Right lobe of liver (tissue), 6 donors: ENCODE measurements at regions not wholly inside any gene's neighbourhood (a gene's known extent, or its start where the extent isn't known, plus 50 kb on each side); places are given as distances from the start of the nearest gene placed in this dataset.
"Not testable (repeated sequence)": the region's sequence is repeated elsewhere in the genome, so short reads cannot be mapped to it uniquely, and the experiment has no call there.

ENCODE experiments used
- ATAC-seq, 4 donors: fragments of 200-7000 bp; cut with Tn5 transposase; one replicate each; pipeline ENCODE4 v1.9.1; 2020; ENCODE audit warnings: mild to moderate bottlenecking in 4 of 4, moderate library complexity in 4 of 4
- DNase-seq, 3 donors: peaks; one replicate each; pipeline ENCODE4 v3.0.0-alpha.2; 2020
- H3K27ac ChIP-seq, 3 donors: fragments of 200-600 bp; one replicate each; pipeline ENCODE4 v1.8.0; 2022
- H3K27me3 ChIP-seq, 2 donors: fragments of 200-600 bp; one replicate each; pipeline ENCODE4 v1.8.0; 2022
- H3K36me3 ChIP-seq, 4 donors: fragments of 200-600 bp; sonication (generic) in 1 of 4; one replicate each; pipeline versions ENCODE4 v1.5.1 to v1.8.0; 2017 to 2022; ENCODE audit warnings: control low read depth in 1 of 4
- H3K4me1 ChIP-seq, 4 donors: fragments of 200-600 bp; sonication (generic) in 1 of 4; one replicate each; pipeline versions ENCODE4 v1.5.1 to v1.8.0; 2017 to 2022; ENCODE audit warnings: control low read depth in 1 of 4
- H3K4me3 ChIP-seq, 3 donors: fragments of 200-600 bp; one replicate each; pipeline ENCODE4 v1.8.0; 2022
- H3K9me3 ChIP-seq, 4 donors: fragments of 200-600 bp; sonication (generic) in 1 of 4; one replicate each; pipeline versions ENCODE4 v1.5.1 to v1.8.0; 2017 to 2022; ENCODE audit warnings: control low read depth in 1 of 4
- POLR2A ChIP-seq: fragments of 450-650 bp; IDR thresholded peaks from one replicate; pipeline ENCODE4 v1.6.1; 2017; ENCODE audit warnings: antibody characterized with exemption, mild to moderate bottlenecking
- WGBS: methylation state at CpG from one replicate; pipeline ENCODE4 v1.1.6; 2018; ENCODE audit warnings: low coverage, low lambda C conversion rate; ENCODE audit not compliant: insufficient coverage; ENCODE audit errors: missing lambda C conversion rate; 5-methylcytosine and 5-hydroxymethylcytosine counted together
- intact Hi-C, 2 donors: fragments of 100-400 bp; cut with DNase I; formaldehyde crosslinking; loops; one replicate each; pipeline versions ENCODE4 v1.11.2 to v1.14.1; 2022
- TF ChIP-seq, protein P1 (sequence below), 4 donors: fragments of 200-600 bp in 3 of 4; fragments of 450-650 bp in 1 of 4; IDR thresholded peaks; one replicate each; pipeline versions ENCODE4 v1.5.1 to v1.8.0; 2016 to 2022; ENCODE audit warnings: antibody characterized with exemption in 4 of 4, mild to moderate bottlenecking in 2 of 4
- donor health status: DM: no; HTN: yes; CAD: no.
- donor health status: DM: no; HTN: no; CAD: no.
- donor health status: DM: no; HTN: no; CAD: no.
- donor health status: DM: no; HTN: yes; CAD: no.
- donor health status: DM: no; HTN: yes; CAD: no.

DNA sequence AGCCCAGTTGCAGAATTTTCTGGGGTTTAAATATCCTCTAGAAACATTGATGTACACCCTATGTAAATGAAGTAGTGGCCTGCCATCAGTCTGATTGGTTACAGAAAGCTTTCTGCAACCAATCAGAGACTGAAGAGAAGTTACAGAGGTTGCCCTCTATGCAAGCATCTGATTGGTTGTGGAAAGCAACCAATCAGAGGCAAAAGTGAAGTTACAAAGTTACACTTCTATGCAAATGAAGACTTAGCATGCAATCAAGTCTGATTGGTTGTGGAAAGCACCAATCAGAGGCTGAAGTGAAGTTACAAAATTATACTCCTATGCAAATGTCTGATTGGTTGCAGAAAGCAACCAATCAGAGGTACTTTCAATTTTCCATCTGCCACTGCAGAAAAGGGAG, 51.9 kb upstream of the USP9X start:
- H3K27ac ChIP-seq: no peak overlapping the region
- TF ChIP-seq POLR2A: no peak
- TF ChIP-seq, protein P1, sequence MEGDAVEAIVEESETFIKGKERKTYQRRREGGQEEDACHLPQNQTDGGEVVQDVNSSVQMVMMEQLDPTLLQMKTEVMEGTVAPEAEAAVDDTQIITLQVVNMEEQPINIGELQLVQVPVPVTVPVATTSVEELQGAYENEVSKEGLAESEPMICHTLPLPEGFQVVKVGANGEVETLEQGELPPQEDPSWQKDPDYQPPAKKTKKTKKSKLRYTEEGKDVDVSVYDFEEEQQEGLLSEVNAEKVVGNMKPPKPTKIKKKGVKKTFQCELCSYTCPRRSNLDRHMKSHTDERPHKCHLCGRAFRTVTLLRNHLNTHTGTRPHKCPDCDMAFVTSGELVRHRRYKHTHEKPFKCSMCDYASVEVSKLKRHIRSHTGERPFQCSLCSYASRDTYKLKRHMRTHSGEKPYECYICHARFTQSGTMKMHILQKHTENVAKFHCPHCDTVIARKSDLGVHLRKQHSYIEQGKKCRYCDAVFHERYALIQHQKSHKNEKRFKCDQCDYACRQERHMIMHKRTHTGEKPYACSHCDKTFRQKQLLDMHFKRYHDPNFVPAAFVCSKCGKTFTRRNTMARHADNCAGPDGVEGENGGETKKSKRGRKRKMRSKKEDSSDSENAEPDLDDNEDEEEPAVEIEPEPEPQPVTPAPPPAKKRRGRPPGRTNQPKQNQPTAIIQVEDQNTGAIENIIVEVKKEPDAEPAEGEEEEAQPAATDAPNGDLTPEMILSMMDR (IDR thresholded peaks at IDR 0.05): no peak
- H3K27me3 ChIP-seq: no peaks in the 10 kb centered on the region
- intact Hi-C loops: no loop called here
- H3K36me3 ChIP-seq: no peaks in the 10 kb centered on the region
- H3K9me3 ChIP-seq: no peaks in the 10 kb centered on the region
- no peaks in the 10 kb centered on the region for H3K4me1 ChIP-seq
- no peak for DNase-seq
- no peak overlapping the region for H3K4me3 ChIP-seq
- no peak for ATAC-seq

DNA sequence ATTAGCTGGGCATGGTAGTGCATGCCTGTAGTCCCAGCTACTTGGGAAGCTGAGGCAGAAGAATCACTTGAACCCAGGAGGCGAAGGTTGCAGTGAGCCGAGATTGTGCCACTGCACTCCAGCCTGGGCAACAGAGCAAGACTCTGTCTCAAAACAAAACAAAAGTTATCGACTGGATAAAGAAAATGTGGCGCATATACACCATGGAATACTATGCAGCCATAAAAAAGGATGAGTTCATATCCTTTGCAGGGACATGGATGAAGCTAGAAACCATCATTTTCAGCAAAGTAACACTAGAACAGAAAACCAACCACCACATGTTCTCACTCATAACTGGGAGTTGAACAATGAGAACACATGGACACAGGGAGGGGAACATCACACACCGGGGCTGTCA, 50.3 kb upstream of the USP9X start:
- H3K36me3 ChIP-seq, intact Hi-C loops, ATAC-seq, H3K27ac ChIP-seq, DNase-seq, H3K4me1 ChIP-seq, H3K27me3 ChIP-seq, H3K9me3 ChIP-seq, H3K4me3 ChIP-seq: not testable (repeated sequence)
- 91% methylated on average over 5 of the region's 5 CpGs for WGBS
